ENCODE measurements at regions not wholly inside any gene's neighbourhood (a gene's known extent, or its start where the extent isn't known, plus 50 kb on each side); places are given as distances from the start of the nearest gene placed in this dataset.
"Not testable (repeated sequence)": the region's sequence is repeated elsewhere in the genome, so short reads cannot be mapped to it uniquely, and the experiment has no call there.

DNA sequence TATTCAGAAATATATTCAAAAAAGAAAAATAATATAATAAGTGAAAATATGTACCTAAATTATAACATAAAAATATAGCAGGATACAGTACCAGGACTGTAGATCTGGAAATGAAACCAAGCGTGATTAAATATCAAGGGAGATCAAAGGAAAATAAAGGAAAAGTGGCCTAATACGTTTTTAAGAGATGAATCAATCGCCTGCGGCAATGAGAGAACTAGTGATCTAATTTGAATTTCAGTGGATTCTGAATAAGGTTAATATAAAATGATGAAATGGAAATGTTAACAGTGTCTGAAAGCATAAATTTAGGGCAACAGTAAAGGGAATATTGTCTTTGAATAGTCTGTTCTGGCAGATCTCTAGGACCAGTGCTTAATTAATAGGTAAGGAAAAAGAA lies 1761.9 kb upstream of the ACO1 start:
- DNase-seq = no peak

DNA sequence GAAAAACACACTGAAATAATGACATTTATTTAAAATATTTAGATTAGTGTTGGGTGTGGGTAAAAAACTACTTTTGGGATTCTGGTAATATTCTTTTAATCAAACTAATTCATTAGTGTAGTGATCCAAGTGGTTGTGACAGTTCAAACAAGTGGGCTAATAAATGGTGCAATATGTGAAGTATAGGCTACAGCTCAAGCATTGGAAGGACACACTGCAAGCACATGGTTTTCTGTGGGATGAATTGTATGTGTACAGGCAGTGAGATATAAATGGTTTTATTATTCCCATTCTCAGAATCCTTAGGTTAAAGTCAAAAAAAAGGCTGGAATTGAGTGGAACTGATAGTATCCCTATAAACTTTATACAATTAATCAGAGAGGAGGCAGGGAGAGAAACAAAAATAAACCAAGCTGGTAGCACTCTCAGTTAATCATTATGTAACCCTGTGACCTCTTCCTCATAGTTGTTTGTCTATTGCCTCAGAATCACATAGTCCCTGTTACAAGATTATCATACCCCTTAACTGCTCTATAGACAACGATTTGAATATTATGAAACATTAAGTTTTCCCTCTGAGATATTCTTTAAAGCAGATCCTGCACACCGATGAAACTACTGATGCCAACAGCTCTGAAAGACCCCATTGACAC lies 1755.4 kb upstream of the ACO1 start:
- no peak for DNase-seq

DNA sequence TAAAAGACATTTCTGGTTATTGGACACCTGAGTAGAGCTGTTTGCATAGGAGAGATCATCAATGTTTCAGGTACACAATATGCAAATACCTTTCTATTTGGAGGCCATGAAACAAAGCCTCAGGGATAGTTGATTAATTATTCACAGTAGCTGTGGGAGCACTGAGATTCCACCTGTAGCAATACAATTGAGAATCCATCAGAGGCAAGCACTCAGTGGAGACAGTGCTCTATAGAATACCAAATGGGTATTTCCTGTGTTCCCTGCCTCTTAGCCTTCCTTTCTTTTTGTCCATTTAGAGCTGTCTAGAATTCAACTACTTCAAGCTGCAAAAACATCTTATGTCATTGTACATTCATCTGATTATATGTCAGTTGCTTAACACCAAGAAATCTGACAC lies 1754.0 kb upstream of the ACO1 start:
- no peak for DNase-seq

DNA sequence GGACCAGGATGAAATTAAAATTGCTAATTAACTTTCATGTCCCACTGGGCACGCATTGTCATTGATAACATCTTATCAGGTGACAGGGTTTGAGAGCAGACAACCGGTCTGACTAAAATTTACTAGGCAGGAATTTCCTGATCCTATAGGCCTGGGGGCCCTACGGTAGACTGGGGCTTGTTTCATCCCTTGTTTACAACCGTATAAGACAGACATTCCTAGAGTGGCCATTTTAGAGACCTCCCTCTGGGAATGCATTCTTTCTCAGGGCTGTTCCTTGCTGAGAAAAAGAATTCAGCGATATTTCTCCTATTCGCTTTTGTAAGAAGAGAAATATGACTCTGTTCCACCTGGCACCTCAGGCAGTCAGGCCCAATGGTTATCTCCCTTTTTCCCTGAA lies 1737.8 kb upstream of the ACO1 start:
- not testable (repeated sequence) for DNase-seq

- DNase-seq = no peak
Measured at GRCh38 chr9:30661925-30662324, 1722.5 kb upstream of the ACO1 start.

DNA sequence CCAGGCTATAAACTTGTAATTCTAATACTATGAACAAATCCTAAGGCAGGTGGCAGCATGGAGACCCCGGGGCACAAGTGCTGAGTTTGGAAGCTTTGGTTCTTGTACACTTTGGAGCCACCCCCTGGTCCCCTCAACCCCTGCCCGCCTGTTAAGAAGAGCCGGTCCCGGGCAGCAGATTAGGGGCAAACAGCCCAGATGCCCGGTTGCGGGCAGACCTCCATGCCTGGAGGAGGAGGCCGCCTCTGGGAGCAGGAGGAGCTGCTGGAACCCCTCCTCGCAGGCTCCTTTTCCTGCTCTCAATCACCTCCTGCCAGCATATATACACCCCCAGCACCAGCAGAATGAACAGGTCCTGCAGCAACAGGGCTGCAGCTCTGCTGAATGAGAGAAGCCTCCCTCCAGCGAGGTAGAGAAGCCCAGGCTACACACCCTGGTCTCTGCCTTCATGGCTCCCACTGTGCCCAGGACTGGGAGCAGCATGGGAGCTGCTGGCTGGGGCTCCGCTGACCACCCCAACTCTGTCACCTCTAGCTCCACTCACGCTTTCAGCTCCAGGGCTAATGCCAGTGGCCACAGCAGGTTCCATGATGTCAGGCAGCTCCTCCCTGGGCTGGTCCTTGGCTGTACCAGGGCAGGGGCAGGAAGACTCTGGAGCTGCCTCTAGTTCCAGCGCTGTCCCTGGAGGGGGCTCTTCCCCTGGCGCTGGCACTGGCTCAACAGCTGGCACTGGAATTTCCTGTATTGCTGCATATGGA lies 1713.5 kb upstream of the ACO1 start:
- DNase-seq = no peak

DNA sequence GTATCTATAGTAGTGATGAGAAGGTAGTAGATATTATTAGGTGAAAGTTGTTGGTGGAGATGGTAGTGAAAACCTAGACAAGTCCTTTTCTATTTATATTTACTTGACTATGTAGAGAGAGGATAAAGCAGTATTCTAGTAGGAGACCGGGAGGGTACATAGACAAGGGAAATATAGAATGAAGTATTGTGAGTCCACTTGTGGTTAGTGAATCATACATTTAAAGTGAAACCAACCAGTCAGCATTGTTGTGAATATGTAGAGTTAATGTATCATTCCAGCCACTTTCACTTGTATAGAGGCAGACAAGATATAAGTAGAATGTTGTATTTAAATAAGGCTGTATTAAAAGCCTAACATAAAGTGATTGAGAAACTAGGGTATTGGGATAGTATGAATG lies 1711.3 kb upstream of the ACO1 start:
- no peak for DNase-seq

DNA sequence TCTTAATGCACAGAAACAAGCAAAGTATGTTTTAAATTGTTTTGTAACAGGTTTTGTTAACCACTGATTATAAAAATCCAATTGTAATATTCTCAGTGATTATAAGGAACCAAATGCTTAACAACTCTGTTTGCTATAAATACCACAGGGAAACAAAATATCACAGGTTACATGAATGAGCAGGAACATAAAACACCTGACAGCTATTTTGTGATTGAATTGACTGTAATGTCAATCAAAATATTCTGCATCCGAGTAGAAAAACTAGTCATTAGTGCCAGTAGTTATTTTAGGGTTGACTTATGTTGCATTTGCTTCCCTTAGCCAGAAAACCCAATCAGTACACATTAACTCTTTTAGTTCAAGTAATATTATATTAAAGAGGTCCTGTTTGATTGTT lies 1707.8 kb upstream of the ACO1 start:
- no peak for DNase-seq

DNA sequence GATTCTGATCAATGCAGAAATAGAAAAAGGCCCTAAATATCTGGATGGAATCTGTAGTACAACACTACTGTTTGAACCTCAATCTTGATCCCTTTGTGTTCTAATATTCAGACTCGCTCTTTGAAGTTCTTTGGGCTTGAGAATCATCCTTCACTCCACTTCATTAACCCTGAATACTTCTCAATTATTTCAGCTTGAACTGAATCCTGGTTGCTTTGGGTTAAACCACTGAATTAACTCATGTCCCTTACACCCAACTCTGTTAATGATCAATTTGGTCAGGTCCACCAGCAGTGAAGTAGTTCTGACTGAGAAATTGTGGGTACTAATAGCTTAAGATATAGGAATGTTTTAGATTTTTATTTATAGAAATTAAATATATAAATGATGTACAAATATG lies 1707.2 kb upstream of the ACO1 start:
- no peak for DNase-seq

- no peak for DNase-seq
Measured at GRCh38 chr9:30688801-30689200, 1695.6 kb upstream of the ACO1 start.

GRCh38 chr9:30697958-30698357 lies 1686.5 kb upstream of the ACO1 start:
- DNase-seq = no peak

DNA sequence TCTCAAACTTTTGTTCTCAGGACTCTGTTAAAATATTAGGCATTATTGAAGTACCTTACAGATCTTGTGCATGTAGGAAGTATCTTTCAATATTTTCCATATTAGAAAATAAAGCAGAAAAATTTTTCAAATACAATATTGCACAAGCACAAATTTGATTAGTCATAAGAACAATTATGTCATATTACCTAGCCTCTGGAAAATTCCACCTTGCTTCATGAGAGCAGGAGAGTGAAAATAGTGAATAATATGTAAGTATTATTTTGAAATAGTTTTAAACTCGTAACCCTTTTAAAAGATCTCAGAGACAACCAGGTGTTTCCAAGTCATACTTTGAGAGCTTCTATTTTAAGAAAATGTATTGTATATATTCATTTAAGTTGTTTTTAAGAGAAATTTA lies 1672.9 kb upstream of the ACO1 start:
- no peak for DNase-seq

DNA sequence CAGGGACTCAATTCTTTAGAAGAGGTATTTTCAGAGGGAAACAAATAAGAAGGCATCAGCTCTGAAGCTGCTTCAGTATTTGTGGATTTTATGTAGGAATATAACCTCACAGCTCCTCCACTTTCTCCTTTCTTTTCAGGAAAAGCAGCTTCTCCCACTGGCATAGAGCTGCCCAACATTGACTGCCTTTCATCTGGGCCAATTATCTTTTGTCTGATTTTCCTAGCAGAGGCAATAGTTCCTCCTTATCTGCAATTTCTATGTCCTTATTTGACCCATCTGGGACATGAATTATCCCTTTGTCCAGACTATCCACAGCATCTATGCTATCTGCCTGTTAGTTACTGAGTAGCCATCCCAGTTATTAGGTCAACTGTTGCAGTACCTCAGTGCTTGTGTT lies 1671.2 kb upstream of the ACO1 start:
- DNase-seq = no peak

DNA sequence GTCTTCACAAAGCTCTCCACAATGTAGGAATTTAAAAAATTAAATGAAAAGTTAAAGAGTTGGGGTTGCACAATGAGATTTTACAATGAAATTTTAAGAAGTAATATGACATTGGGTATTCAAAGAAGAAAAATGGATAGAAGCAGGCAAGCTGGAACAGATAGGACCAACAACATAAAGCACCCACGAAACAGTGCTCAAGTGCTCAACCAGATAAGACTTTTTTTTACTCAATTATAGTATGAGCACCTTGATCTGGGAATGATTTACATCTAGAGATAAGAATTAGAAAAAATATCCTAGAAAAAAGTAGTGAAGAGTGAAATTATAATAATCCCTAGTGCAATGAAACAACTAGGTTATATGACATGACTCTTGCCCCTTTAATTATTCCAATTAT lies 1670.1 kb upstream of the ACO1 start:
- no peak for DNase-seq

- DNase-seq = no peak
Measured at GRCh38 chr9:30718483-30718882, 1666.0 kb upstream of the ACO1 start.

- no peak for DNase-seq
Measured at GRCh38 chr9:30722065-30722464, 1662.4 kb upstream of the ACO1 start.

GRCh38 chr9:30723656-30724055 lies 1660.8 kb upstream of the ACO1 start:
- DNase-seq = no peak

DNA sequence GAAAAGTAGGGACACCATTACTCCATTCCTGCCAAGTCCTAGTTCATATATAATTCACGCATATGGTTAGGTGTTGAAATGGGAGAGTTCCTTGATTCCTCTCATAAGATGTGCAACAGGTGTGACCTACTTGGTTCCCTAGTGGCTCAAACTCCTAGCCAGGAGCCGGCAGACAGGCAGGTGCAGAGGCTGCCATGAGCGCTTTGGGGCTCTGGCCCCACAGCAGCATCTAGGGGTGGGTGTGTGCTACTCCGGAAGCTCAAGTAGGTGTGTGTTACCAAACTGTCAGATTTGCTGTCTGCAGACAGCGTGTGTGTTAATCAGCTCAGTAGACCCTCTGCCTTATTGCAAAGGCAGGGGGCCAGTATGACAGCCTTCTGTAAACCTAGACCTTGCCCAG lies 1652.4 kb upstream of the ACO1 start:
- DNase-seq = no peak

GRCh38 chr9:30744871-30745270 lies 1639.6 kb upstream of the ACO1 start:
- DNase-seq = no peak

GRCh38 chr9:30746589-30746988 lies 1637.9 kb upstream of the ACO1 start:
- DNase-seq = no peak

DNA sequence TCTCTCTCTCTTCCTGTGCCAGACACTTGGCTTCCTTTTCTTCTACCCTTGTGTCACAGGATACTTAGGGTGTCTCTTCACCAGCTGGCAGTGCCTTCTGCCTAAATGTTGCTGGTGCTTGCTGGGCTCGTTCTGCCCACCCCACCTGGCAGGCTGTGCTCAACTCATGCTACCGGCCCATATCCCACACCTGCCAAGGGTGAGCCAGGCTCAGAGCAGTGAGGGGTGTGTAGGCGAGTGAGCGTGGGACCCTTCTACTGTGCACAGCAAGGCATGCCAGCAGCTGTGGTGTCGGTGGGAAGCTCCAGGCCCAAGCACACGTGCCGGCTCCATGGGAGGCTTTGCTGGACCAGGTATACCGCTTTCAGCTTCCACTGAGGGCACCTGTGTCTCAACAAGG lies 1626.7 kb upstream of the ACO1 start:
- no peak for DNase-seq

GRCh38 chr9:30758726-30759446 lies 1625.6 kb upstream of the ACO1 start:
- DNase-seq = no peak

- DNase-seq = no peak
Measured at GRCh38 chr9:30765318-30765717, 1619.1 kb upstream of the ACO1 start.

DNA sequence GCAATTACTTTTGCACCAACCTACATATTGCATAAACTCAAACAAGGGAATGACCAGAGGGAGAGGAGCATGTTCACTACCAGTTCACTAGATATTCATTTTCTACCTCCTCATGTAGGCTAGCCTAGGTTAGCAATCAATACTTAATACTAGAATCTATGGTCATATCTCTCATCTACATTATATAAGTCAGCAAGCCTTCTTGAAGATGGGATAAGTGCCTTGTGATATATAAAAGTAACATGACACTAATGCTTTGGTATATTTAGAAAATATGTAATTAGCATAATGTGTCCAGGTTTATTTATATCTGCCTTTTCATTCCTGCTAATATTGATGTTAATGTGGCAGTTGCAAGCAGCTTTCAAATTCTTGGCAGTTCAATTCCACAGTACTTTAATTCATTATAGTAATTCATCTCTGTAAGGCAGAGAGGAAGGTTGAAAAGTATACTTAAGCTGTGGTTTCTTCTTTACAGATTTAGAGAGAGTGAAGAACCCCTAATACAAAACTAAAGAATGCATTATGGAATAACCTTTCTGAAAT lies 1613.2 kb upstream of the ACO1 start:
- DNase-seq = no peak
